ENCODE measurements at regions not wholly inside any gene's neighbourhood (a gene's known extent, or its start where the extent isn't known, plus 50 kb on each side); places are given as distances from the start of the nearest gene placed in this dataset.

DNA sequence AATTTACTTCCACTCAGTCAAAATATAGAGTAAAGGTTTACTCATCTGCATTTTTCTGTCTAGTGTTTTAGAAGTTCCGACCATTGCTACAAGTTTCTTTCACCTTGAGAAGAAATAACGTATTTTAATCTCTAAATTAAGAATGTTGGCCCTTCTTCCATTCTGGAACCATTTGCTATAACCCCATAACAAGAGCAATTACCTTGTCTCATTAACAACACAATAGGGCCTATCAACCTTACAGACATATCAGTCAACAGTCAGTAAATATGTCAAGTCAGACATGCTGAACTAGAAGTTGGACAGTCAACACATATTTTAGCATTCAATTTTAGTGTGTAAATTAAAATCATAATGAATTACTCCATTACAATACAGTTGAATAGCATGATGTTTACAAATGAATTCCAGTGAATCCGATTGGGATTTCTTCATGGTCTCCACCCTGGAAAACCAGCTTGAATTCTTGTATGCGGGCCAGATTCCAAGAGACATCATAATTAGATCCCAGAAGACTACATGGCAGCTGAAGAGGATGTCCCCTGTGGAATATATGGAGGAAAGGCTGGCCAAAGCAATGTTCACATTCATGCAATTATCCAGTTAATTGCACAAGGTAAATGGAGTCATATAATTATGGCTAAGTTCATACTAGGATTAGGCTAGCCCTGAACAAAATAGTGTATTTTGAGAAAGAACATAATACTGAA is 196.2 kb upstream of the TARS1 start:
- no peak for TF ChIP-seq CTCF (IDR thresholded peaks at IDR 0.05; ENCODE audit: low read depth, low read length)
- no peak for TF ChIP-seq EZH2phosphoT487 (IDR thresholded peaks at IDR 0.05; ENCODE audit: low read depth)
